GM19238 (cell line): ENCODE measurements at regions not wholly inside any gene's neighbourhood (a gene's known extent, or its start where the extent isn't known, plus 50 kb on each side); places are given as distances from the start of the nearest gene placed in this dataset.
"Not testable (repeated sequence)": the region's sequence is repeated elsewhere in the genome, so short reads cannot be mapped to it uniquely, and the experiment has no call there.

ENCODE experiments used
- DNase-seq: peaks from one replicate; pipeline ENCODE4 v3.0.0; 2011; ENCODE audit warnings: low spot score; ENCODE audit not compliant: insufficient read length

DNA sequence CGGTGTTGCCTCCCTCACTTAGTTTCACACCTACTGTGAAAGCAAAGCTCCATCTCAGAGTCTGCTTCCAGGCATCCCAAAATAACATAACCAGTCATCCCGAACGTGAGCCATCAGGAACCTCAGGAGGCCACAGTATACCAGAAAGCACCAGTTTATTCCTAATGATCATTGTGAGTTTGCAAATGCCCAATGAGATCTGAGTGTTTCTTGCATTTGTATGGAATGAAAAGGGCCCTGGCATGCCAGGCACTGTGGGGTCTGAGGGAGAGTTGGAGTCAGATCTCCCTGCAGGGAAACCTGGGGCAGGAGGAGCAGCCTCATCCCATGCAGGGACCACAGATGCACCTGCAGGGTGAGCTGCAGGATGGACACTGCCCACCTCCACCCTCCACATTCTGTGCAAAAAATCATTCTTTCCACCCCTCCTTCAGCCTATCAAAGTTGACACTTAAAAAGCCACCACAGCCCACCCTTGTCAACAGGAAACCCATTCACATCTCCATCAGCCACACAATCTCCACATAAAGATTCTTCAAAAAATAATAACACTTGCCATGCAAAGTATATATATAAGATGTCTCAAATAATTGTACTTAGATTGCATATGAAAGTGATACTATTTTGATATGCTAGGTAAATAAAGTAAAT lies 112.3 kb downstream of the GGTLC2 start:
- DNase-seq: not testable (repeated sequence)

DNA sequence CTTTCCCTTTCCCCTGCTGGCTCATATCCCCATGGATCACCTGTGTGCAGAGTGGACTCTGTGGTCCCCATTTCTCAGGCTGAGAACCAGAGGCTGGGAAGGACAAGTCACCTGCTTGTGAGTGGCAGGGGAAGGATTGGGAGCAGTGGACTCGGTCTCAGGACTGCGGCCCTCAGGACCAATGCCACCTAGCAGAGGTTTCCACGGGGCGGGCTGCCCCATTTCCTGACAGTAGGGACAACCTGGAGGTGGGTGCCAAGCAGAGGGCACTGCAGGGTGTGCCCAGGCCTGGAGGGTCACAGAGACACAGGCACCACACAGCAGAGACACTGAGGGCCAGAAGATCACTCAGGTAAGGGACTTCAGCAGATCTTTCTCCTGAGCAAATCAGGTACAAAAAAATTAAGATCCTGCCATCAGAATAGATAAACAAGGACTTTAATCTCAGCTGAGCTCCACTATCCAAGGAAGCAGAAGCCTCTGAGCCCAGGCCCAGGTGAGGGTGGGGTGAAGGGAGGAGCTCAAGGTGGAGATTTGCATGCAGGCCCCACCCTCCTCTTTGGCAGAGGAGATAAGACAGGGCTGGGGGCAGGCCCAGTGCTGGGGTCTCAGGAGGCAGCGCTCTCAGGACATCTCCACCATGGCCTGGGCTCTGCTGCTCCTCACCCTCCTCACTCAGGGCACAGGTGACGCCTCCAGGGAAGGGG lies 113.8 kb downstream of the GGTLC2 start:
- not testable (repeated sequence) for DNase-seq

DNA sequence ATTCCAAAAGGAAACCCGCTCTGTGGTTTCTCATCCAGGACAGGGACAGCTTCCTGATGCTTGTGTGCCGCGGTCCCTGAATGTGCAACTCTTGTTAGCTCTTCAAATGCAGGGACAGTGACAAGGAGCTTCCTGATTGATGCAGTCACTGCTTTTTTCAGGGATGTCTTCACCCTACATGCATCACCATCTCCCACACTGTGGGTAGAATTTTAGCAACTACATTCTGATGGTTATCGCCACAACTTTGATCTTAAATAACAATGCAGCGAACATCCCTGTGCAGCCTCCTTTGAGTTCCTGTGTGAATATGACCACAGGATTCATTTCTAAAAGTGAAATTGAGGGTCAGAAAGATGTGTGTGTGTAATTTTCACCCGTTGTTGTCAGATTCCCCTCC lies 115.0 kb downstream of the GGTLC2 start:
- no peak for DNase-seq

DNA sequence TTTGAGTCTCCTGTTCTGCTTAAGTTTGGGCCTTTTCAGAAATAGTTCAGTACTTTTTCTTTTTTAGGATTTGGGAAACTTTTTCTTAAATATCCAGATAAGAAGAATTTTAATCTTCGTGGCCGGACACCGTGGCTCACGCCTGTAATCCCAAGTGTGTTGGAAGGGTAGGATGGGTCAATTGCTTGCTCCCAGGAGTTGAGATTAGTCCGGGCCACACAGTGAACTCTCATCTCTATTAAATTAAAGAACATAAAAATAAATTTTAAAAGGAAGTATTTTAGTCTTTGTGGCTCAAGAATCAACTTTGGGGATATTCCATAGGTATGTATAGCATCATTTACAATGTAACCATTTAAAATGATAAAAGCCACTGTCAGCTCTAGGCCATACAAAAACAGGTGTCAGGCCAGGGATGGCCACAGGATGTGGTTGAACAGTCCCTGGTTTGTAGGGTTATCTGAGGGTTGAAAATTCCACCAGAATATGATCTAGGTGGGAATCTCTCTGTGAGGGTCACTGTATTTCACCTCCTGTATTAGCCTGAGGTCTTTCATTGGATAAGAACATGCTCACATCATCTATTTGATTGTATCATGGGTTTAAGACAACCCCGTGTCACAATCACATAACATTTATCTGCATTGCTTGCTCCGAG lies 115.6 kb downstream of the GGTLC2 start:
- DNase-seq: no peak

DNA sequence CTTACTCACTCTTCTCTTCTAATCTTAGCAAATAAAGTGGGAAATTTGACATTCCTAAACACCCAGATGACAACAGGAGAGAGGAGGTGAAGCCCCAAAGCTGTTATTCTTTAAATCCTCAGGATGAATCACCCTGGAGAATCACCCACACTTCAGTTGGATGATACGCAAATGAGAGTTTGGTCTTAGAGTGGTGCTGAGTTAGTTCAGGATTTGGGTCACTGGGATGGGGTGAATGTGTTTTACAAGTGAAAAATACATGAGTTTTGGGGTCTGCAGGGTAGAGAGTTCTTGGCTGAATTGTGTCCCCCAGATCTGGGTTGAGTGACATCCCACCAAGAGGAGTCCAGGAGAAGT lies 117.2 kb downstream of the GGTLC2 start:
- no peak for DNase-seq

DNA sequence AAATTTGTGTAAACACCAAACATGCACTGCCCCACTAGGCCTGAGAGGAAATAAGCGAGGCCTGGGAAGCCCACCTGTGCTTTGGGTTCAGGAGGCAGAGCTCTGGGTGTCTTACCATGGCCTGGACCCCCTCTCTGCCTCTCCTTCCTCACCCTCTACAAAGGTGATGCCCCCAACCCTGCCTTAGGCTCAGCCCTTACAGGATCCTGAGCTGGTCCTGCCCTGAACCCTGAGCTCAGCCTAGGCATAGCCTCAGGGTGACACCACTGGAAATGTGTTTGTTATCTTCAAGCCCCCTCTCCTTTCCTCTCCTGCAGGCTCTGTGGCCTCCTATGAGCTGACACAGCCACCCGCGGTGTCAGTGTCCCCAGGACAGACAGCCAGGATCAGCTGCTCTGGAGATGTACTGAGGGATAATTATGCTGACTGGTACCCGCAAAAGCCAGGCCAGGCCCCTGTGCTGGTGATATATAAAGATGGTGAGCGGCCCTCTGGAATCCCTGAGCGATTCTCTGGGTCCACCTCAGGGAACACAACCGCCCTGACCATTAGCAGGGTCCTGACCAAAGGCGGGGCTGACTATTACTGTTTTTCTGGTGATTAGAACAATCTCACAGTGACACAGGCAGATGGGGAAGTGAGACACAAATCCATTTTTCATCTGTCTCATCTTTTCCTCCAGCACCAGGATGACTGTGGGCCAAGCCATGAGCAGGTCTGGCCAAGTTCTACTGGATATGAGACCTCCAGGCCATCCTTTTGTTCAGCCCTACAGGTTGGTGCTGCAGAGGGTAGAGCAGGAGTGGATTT lies 117.8 kb downstream of the GGTLC2 start:
- no peak for DNase-seq

DNA sequence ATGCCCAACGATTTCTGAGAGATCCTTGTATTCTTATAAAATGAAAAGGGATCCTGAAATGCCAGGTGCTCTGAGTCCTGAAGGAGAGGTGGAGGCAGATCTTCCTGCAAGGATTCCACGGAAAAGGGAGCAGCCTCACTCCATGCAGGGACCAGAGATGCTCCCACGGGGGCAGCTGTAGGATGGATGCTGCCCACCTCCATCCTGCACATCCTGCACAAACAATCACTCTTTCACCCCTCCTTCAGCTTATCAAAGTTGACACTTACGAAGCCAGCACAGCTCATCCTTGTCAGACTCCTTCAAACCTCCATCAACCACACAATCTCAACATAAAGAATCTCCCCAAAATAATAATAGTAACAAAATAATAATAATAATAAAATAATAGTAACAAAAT lies 119.1 kb downstream of the GGTLC2 start:
- DNase-seq: no peak

DNA sequence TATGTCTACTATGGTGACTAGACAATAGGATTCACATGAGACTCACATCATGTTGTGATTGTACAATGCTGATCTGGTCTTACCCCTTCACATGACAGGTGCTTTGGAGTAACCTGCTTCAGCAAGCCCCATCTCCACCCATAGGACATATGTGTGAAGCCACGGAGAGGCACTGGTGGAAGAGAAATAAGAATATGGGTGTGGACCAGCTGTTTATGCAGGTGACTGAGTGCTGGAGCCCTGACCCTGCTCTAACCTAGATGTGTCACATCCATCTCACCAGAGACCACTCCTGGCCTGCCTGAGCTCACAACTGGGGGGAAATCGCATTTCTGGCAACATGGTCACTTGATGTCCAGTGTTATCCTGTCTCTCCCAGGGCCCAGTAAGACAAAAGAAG lies 119.7 kb downstream of the GGTLC2 start:
- no peak for DNase-seq

DNA sequence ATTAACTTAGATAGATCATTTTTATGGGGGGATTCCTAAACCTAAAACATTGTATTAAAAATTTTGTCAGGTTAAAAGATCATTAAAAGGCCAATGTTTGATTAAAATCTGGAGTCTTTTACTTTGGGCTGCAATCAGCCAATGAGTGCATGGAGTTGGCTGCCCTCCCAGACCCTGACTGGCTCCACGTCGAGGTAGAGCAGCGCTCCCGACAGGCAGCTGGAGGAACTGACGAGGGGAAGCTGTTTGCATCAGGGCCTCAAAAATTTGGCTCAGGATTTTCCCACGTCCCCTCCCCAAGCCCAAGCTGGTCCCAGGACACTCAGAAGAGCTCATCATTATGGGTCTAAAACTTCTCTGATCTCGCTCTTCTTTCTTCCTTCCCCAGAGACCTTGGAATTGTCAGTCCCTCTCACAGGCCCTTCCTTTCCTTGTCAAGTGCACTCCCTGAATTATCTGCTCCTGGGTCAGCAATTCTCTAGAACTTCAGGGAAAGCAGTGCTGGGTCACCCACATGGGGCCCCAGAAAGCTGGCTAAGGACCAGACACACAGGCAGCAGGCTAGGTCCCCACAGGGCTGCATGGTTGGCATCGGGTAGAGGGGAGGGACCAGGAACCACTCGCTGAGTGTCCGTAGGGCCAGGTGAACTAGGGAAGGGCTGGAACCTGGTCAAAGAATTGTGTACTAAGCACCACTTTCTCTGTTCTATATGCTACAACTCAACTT lies 119.6 kb upstream of the IGLL5 start:
- DNase-seq: no peak

DNA sequence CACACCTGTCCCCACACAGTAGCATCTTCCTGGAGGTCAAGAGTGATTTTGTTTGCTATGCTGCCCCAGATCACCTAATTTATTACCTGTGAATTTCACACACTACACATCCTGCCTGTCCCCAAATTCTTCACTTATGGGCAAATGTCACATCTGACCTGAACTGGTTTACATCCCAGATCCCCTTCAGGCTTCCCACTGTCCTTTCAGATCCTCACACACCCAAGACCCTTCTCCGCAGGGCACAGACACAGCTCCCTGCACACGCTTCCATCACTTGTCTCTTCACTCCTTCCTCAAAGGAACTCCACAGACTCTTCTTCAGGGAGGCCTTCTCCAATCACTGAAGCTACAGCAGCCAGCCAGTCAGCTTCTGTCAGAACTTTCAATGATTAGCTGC lies 118.7 kb upstream of the IGLL5 start:
- DNase-seq: no peak

DNA sequence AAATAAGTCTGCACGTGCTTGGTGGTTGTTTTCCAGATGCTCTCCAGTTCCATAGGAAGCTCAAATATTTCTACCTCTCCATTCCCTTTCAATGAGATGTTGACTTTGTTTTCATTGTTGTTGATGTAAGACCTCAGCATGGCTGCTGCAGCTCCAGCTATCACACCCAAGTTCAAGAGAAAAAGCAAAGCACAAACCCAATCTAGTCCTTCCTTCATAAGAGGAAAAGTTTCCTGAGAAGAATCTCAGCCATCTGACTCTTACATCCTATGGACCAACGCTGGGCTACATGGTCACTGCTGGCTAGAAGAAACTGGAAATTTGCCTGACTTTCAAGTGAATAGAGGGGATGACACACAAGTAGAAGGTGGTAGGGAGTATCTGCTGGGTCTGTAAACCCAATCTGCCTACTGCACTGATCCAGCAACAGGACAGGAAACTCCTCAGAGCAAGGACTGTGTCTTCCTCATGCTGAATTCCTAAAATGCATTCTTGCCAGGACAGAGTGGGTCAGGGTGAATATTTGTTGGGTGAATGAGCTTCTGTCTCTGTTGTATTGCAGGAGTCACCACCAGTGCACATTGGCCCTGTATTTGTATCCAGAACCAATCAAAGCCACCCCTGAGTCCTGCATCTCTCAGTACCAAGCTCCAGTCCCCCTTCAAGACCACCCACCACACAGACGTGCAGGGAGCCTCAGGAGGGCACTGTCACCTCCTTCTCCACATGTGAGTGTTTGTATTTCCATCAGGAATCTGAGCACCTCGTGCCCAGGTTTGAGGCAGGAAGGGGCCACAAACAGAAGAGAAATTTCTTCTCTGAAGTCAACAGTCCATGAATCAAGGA lies 118.0 kb upstream of the IGLL5 start:
- DNase-seq: no peak

DNA sequence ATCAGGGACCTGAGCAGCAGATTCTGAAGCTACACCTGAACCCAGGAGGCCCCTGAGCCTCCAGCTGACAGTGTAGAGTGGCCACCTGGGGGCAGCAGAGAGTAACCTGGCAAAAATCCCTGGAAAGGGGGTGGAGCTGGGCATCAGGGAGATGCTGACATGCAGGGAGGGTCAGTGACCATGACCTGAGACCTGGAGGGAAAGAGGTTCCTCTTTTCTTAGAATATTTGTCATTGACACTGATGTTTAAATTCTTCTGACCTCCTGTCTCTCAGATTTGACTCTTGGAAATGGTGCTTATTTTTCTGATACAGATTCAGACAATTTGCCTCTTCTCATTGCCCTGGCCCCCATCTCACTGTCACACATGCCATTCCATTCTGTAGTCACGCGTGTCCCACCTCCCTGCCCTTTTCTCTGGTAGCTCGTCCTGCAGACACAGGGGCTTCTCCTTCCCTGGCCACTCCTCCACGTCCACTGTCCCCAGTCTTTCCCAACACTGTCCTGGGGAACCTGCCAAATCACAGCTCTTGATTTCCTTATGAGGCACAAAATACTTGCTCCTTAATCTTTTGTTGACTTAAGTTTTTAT lies 117.2 kb upstream of the IGLL5 start:
- no peak for DNase-seq

DNA sequence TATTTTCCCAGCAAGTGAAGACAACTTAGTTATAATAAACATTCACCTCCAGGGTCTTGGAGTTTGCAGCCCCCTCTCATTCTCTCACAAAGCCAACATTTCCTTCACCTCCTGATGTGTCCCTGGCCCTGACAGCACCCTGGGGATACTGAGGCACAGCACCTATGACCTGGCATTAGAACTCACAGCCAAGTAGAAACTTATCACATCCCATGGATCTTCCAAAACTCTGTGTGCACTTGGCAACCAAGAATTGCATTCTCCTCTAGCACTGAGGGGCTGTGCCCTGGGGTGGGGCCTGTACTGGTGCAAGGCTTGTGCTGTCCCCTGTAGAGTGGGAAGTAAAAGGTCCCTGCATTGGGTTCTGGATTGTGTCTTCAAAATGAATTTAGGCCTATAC lies 116.7 kb upstream of the IGLL5 start:
- no peak for DNase-seq

DNA sequence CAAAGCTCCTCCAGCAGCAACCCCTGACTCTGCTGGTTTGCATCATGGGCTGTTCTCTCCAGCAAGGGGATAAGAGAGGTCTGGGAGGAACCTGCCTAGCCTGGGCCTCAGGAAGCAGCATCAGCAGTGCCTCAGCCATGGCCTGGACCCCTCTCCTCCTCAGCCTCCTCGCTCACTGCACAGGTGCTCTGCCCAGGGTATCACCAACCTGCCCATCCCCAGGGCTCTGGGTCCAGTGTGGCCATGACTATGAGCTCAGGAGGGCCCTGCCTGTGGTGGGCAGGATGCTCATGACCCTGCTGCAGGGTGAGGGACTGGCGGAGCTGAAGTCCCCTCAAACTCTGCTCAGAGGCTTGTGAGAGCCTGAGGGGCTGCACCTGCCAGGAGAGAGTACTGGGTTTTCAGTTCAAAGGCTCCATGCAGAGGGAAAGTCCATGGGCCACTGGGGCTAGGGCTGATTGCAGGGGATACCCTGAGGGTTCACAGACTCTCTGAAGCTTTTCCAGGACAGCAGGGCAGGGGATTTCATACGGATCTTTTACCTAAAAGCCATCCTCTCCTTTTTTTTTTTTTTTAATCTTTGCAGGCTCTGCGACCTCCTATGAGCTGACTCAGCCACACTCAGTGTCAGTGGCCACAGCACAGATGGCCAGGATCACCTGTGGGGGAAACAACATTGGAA lies 115.8 kb upstream of the IGLL5 start:
- no peak for DNase-seq

DNA sequence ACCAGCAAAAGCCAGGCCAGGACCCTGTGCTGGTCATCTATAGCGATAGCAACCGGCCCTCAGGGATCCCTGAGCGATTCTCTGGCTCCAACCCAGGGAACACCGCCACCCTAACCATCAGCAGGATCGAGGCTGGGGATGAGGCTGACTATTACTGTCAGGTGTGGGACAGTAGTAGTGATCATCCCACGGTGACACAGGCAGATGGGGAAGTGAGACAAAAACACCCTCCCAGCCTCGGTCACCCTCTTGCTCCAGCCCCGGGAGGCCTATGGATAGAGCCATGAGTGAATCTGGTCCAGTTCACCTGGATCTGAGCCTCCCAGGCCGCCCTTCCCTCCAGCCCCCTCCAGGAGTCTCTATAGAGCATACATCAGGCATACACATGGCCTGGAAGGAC lies 115.2 kb upstream of the IGLL5 start:
- DNase-seq: no peak

DNA sequence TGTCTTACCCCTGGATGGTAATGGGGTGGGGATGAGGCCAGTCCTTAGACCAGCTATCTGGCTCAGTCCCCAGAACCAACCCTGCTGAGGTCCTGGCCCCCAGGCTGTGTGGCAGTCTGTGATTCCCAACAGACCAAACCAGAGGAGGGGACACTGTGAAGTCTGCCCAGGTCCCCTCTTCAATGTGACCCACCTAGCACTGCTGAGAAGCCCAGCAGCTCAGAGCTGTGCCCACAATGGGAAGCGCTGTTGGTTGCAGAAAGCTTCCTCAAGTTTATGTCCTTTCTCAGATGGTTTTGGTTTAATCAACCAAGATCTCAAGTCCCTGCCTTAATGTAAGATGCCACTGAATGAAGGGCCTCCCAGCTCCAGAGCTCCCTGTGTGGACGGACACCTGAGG lies 114.7 kb upstream of the IGLL5 start:
- DNase-seq: no peak

DNA sequence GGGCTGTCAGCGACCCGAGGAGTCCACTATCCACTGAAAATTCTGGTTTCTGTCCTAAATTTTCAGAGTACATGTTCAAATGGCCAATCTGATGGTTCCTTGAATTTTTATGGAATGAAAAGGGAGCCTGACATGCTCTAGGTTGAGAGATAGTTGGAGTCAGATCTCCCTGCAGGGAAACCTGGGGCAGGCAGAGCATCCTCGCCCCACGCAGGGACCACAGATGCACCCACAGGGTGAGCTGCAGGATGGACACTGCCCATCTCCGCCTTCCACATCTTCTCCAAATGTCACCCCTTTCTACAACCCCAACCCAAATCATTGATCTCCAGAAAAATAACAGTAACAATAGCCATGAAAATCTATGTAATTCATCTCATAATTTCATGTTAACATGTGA lies 114.2 kb upstream of the IGLL5 start:
- DNase-seq: no peak

DNA sequence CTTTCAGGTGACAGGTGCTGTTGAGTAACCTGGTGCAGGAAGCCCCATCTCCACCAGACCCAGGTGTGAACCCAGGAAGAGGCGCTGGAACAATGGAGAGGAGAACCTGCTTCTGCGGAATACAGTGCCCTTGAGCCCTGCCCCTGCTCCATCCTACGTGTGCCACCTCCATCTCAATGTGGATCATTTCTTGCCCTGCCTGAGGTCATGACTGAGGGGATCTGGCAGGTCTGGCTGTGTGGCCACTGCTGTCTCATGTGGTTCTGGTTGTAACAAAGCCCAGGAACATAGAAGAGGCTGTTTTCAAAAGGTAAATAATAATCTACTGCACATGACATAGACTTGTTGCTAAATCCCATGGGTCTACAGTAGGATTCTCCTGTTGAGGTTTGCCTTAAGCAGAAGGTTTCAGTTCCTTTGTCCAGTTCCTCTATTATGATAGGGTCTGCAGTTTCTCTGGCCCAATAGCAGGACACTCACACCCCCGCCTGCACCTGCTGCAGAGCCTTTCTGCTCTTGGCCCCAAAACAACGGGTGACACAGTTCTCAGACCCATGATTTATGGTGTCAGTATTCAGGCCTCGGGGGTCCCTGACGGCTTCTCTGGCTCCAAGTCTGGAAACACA lies 113.5 kb upstream of the IGLL5 start:
- no peak for DNase-seq

DNA sequence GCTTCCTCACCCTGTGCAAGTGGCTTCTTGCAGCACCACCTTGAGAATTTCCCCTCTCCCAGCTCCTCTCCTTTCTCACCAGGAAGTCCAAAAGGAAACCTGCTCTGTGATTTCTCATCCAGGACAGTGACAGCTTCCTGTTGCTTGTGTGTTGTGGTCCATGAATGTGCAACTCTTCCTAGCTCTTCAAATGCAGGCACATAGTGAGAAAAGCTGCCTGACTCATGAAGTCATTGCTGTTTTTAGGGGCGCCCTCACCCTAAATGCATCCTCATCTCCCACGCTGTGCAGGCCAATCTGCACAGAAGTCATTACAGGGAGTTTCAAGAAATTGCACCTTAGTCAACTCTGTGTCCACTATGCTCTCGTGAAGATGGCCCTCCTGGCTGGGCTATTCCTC lies 112.9 kb upstream of the IGLL5 start:
- DNase-seq: not testable (repeated sequence)
